ENCODE measurements at regions not wholly inside any gene's neighbourhood (a gene's known extent, or its start where the extent isn't known, plus 50 kb on each side); places are given as distances from the start of the nearest gene placed in this dataset.

DNA sequence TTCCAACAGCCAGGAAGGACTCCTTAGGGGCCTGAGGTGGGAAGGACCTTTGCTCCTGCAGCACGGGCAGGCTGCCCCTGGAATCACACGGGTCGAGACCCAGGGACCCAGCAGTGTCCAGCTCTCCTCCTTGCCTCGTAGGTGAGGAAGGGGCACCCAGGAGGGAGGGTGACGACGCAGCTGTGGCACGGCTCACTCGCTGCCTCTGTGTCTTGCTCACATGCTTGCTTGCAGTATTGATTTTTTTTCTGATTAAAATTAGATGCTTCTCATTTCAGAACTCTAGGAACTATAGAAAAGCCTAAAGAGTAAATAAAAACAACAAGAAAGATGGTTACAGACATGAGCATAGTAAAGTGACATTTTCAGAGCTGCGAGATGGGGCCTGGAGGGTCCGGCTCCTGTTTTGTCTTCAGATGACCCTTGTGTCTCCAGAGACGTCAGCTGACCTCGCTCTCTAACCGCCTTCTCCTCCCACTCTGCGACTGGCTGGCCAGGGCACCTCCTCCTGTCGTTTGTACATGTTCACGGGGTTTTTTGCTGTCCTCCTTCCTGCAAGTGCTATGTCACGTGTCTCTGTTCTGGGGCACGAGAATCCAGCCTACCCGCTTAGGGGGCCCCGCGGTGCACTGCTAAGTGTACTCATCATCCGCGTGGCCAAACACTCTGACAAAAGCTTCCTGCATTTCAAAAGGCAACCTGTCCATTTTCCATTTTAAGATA lies 65.7 kb upstream of the ZNF236 start:
- Histone ChIP-seq H3K9me1 (replicated peaks; ENCODE audit: control insufficient read depth, extremely low read depth, insufficient read depth, low read length) (no peaks in the 10 kb centered on the region), H3K4me2 (ENCODE audit: insufficient read depth, low read length) (no peak overlapping the region), H3K9me3 (replicated peaks; ENCODE audit: control insufficient read depth, insufficient read depth, low read length) (no peaks in the 10 kb centered on the region), H3K36me3 (ENCODE audit: control insufficient read depth in 2 of 2, extremely low read depth in 1 of 2, insufficient read depth in 2 of 2, low read length in 2 of 2) (no peaks in the 10 kb centered on the region), H3K9ac (replicated peaks; ENCODE audit: extremely low read depth, insufficient read depth, low read length) (no peak overlapping the region), H3K27me3 (ENCODE audit: control insufficient read depth in 2 of 2, insufficient read depth in 2 of 2, low read length in 2 of 2) (no peaks in the 10 kb centered on the region), H3K79me2 (ENCODE audit: control insufficient read depth, insufficient read depth, low read length) (no peaks in the 10 kb centered on the region), H3K4me1 (ENCODE audit: control insufficient read depth, extremely low read depth, insufficient read depth, low read length) (no peaks in the 10 kb centered on the region), H4K20me1 (replicated peaks; ENCODE audit: control insufficient read depth, extremely low read depth, insufficient read depth, low read length) (no peaks in the 10 kb centered on the region), H2AFZ (ENCODE audit: low read depth, low read length) (no peak overlapping the region), H3K27ac (ENCODE audit: insufficient read depth, low read depth, low read length) (no peak overlapping the region), H3K4me3 (replicated peaks in 1 of 3; ENCODE audit: insufficient read depth in 1 of 3, low read depth in 1 of 3, low read length in 3 of 3) (no peak overlapping the region)
- POLR2A ChIA-PET: no interaction called here
- no peak for FAIRE-seq
- TF ChIP-seq MYC (IDR thresholded peaks at IDR 0.05; ENCODE audit: low read depth, low read length) (no peak), EZH2 (IDR thresholded peaks at IDR 0.05; ENCODE audit: borderline replicate concordance, low read depth, low read length, severe bottlenecking) (no peak), JUN (IDR thresholded peaks at IDR 0.05; ENCODE audit: borderline replicate concordance, insufficient read depth, insufficient read length, low read depth) (no peak)
- dilution Hi-C loops (cut with MboI; ENCODE audit: extremely low pct_ligation_motif_present, low sequenced_read_pairs) (no loop called here), intact Hi-C loops (cut with micrococcal nuclease) (no loop called here)
- CTCF ChIA-PET: no interaction called here
- DNase-seq (ENCODE audit: low read depth, low spot score): no peak
- BruUV-seq (replicated peaks): no TSS peak

GRCh38 chr18:76754351-76754750 lies 68.0 kb upstream of the ZNF236 start:
- no peak overlapping the region for H2AFZ ChIP-seq (ENCODE audit: low read depth, low read length)
- no peak for DNase-seq (ENCODE audit: low read depth, low spot score)
- no peak for TF ChIP-seq POLR2AphosphoS5 (IDR thresholded peaks at IDR 0.05; ENCODE audit: insufficient read depth, low read depth, low read length)
- no peak for TF ChIP-seq MAX (IDR thresholded peaks at IDR 0.05; ENCODE audit: insufficient read depth, insufficient read length)
- no peak for TF ChIP-seq MYC (IDR thresholded peaks at IDR 0.05; ENCODE audit: low read depth, low read length)
- no peak for TF ChIP-seq EZH2 (IDR thresholded peaks at IDR 0.05; ENCODE audit: borderline replicate concordance, low read depth, low read length, severe bottlenecking)
- no peak for TF ChIP-seq JUN (IDR thresholded peaks at IDR 0.05; ENCODE audit: borderline replicate concordance, insufficient read depth, insufficient read length, low read depth)
- no peak for TF ChIP-seq GATA2 (IDR thresholded peaks at IDR 0.05; ENCODE audit: insufficient read depth, insufficient read length, low read depth, low read length)
- no peak for TF ChIP-seq FOS (IDR thresholded peaks at IDR 0.05; ENCODE audit: borderline replicate concordance, insufficient read depth, low read length)
- no peak for TF ChIP-seq POLR2A (IDR thresholded peaks at IDR 0.05; ENCODE audit: low read depth, low read length)
- TF ChIP-seq, protein P1, sequence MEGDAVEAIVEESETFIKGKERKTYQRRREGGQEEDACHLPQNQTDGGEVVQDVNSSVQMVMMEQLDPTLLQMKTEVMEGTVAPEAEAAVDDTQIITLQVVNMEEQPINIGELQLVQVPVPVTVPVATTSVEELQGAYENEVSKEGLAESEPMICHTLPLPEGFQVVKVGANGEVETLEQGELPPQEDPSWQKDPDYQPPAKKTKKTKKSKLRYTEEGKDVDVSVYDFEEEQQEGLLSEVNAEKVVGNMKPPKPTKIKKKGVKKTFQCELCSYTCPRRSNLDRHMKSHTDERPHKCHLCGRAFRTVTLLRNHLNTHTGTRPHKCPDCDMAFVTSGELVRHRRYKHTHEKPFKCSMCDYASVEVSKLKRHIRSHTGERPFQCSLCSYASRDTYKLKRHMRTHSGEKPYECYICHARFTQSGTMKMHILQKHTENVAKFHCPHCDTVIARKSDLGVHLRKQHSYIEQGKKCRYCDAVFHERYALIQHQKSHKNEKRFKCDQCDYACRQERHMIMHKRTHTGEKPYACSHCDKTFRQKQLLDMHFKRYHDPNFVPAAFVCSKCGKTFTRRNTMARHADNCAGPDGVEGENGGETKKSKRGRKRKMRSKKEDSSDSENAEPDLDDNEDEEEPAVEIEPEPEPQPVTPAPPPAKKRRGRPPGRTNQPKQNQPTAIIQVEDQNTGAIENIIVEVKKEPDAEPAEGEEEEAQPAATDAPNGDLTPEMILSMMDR (IDR thresholded peaks at IDR 0.05; ENCODE audit: extremely low read depth in 1 of 2, insufficient read depth in 1 of 2, low read depth in 1 of 2, low read length in 2 of 2): no peak
- intact Hi-C loops (cut with micrococcal nuclease) (no loop called here), dilution Hi-C loops (cut with MboI; ENCODE audit: extremely low pct_ligation_motif_present, low sequenced_read_pairs) (no loop called here)
- no peaks in the 10 kb centered on the region for H3K9me1 ChIP-seq (replicated peaks; ENCODE audit: control insufficient read depth, extremely low read depth, insufficient read depth, low read length)
- ChIA-PET CTCF (no interaction called here), POLR2A (no interaction called here)
- no peaks in the 10 kb centered on the region for H3K9me3 ChIP-seq (replicated peaks; ENCODE audit: control insufficient read depth, insufficient read depth, low read length)
- H3K27ac ChIP-seq (ENCODE audit: insufficient read depth, low read depth, low read length): no peak overlapping the region
- H3K4me2 ChIP-seq (ENCODE audit: insufficient read depth, low read length): no peak overlapping the region
- no peaks in the 10 kb centered on the region for H3K79me2 ChIP-seq (ENCODE audit: control insufficient read depth, insufficient read depth, low read length)
- no peak overlapping the region for H3K4me3 ChIP-seq (replicated peaks in 1 of 3; ENCODE audit: insufficient read depth in 1 of 3, low read depth in 1 of 3, low read length in 3 of 3)
- no peaks in the 10 kb centered on the region for H3K36me3 ChIP-seq (ENCODE audit: control insufficient read depth in 2 of 2, extremely low read depth in 1 of 2, insufficient read depth in 2 of 2, low read length in 2 of 2)
- no peak for FAIRE-seq
- no peaks in the 10 kb centered on the region for H3K27me3 ChIP-seq (ENCODE audit: control insufficient read depth in 2 of 2, insufficient read depth in 2 of 2, low read length in 2 of 2)
- H4K20me1 ChIP-seq (replicated peaks; ENCODE audit: control insufficient read depth, extremely low read depth, insufficient read depth, low read length): no peaks in the 10 kb centered on the region
- no peaks in the 10 kb centered on the region for H3K4me1 ChIP-seq (ENCODE audit: control insufficient read depth, extremely low read depth, insufficient read depth, low read length)
- no TSS peak for BruUV-seq (replicated peaks)
- no peak overlapping the region for H3K9ac ChIP-seq (replicated peaks; ENCODE audit: extremely low read depth, insufficient read depth, low read length)
